ENCODE measurements at regions not wholly inside any gene's neighbourhood (a gene's known extent, or its start where the extent isn't known, plus 50 kb on each side); places are given as distances from the start of the nearest gene placed in this dataset.

DNA sequence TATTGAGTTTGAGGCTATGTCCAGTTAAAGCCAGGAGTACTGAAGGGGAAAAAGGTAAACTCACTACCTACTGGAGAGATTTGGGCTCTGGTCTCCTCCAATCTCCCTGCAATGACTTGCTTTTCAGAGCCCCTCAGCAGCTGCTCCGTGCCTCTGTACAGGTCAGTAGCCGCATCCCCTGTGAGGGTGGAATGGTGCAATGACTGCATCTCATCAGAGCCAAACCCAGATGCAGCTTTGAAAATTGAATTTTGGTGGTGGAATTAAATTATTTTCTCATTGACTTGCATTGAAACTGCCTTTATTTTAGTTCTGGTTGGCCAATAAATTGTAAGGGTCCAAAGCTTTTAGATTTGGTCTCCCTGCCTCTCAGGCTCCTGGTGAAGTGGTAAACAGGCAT, 166.7 kb downstream of the DLL1 start:
- Histone ChIP-seq H3K27ac (ENCODE audit: low read depth, low read length) (no peak overlapping the region), H3K4me1 (ENCODE audit: control insufficient read depth, insufficient read depth, low read length) (no peaks in the 10 kb centered on the region), H3K27me3 (ENCODE audit: control insufficient read depth, insufficient read depth, low read length) (no peaks in the 10 kb centered on the region), H3K9ac (ENCODE audit: low read length) (no peak overlapping the region), H3K4me3 (ENCODE audit: low read length) (no peak overlapping the region), H3K36me3 (ENCODE audit: control insufficient read depth, insufficient read depth, low read length) (no peaks in the 10 kb centered on the region)

DNA sequence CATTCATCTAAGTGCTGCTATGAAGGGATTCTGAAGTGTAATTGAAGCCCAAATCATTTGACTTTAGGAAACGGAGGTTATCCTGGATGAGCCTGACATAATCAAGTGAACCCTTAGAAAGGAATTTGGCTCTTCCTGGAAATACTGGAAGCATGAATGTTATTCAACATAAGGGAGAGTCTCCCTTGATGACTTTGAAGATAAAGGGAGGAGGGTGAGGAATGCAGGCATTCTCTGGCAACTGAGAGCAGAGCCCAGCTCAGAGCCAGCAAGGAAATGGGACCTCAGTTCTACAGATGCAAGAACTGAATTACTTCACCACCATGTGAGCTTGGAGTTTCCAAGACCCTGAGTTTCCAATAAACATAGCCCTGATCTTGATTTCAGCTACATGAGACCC, 168.2 kb downstream of the DLL1 start:
- no peak overlapping the region for H3K4me3 ChIP-seq (ENCODE audit: low read length)
- no peak overlapping the region for H3K9ac ChIP-seq (ENCODE audit: low read length)
- H3K27ac ChIP-seq (ENCODE audit: low read depth, low read length), result no peak overlapping the region
- H3K4me1 ChIP-seq (ENCODE audit: control insufficient read depth, insufficient read depth, low read length), result no peaks in the 10 kb centered on the region
- no peaks in the 10 kb centered on the region for H3K27me3 ChIP-seq (ENCODE audit: control insufficient read depth, insufficient read depth, low read length)
- H3K36me3 ChIP-seq (ENCODE audit: control insufficient read depth, insufficient read depth, low read length), result no peaks in the 10 kb centered on the region

DNA sequence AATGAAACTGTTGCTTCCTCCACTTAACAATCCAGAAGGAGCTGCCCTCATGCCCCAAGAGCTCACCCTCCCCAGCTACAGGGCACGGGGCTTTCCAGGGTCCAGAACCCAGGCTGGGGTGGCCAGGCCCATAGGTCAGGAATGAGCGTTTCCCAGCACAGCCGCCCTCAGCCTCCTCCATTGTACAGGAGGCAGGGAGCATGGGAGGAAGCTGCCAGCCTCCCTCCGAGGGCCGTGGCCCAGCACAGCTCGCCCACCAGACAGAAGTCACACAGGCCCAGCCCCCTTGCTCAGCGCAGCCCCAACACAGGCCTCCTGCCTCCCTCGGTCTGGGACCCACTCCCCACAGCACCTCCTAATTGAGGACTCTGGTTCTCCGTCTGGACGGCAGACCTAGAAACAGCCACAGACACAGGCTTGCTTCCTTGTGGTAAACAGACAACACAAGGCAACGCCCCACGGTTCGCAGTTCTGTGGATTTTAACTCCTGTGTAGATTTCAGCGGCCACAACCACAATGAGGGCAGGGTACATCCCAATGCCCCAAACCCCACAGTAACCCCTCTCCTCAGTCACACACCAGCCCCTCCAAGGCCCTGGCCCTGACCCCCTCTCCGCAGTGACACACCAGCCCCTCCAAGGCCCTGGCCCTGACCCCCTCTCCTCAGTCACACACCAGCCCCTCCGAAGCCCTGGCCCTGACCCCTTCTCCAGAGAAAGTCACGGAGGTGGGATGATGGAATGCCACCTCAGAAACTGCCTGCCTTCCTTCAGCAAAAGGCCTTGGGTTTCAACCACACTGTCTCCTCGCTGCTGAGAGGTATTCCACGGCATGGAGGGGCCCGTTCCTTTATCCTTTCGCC, 173.5 kb downstream of the DLL1 start:
- Histone ChIP-seq H3K9ac (ENCODE audit: low read length) (no peak overlapping the region), H3K36me3 (ENCODE audit: control insufficient read depth, insufficient read depth, low read length) (no peaks in the 10 kb centered on the region), H3K27ac (ENCODE audit: low read depth, low read length) (no peak overlapping the region), H3K4me3 (ENCODE audit: low read length) (no peak overlapping the region), H3K4me1 (ENCODE audit: control insufficient read depth, insufficient read depth, low read length) (no peaks in the 10 kb centered on the region), H3K27me3 (ENCODE audit: control insufficient read depth, insufficient read depth, low read length) (no peaks in the 10 kb centered on the region)

DNA sequence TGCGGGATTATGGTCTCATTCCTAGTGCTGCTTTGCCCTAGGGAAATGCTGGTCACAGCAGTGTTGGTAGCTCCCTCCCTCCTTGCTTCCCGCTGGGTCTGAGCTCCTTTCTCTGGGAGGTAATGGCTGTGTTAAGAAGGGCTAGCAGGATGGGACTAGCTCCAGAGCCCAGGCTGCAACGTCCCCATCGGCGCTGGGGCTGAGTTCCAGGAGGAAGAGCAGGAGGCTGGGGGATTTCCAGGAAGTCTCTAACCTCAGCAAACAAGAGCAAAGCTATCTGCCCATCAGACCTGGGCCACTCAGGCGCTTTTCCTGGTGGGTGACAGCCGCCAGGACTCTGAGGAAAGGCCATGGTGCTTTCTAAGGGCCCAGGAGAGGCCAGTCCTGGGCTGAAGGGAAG, 174.2 kb downstream of the DLL1 start:
- Histone ChIP-seq H3K4me1 (ENCODE audit: control insufficient read depth, insufficient read depth, low read length) (no peaks in the 10 kb centered on the region), H3K9ac (ENCODE audit: low read length) (no peak overlapping the region), H3K4me3 (ENCODE audit: low read length) (no peak overlapping the region), H3K27ac (ENCODE audit: low read depth, low read length) (no peak overlapping the region), H3K27me3 (ENCODE audit: control insufficient read depth, insufficient read depth, low read length) (no peaks in the 10 kb centered on the region), H3K36me3 (ENCODE audit: control insufficient read depth, insufficient read depth, low read length) (no peaks in the 10 kb centered on the region)

DNA sequence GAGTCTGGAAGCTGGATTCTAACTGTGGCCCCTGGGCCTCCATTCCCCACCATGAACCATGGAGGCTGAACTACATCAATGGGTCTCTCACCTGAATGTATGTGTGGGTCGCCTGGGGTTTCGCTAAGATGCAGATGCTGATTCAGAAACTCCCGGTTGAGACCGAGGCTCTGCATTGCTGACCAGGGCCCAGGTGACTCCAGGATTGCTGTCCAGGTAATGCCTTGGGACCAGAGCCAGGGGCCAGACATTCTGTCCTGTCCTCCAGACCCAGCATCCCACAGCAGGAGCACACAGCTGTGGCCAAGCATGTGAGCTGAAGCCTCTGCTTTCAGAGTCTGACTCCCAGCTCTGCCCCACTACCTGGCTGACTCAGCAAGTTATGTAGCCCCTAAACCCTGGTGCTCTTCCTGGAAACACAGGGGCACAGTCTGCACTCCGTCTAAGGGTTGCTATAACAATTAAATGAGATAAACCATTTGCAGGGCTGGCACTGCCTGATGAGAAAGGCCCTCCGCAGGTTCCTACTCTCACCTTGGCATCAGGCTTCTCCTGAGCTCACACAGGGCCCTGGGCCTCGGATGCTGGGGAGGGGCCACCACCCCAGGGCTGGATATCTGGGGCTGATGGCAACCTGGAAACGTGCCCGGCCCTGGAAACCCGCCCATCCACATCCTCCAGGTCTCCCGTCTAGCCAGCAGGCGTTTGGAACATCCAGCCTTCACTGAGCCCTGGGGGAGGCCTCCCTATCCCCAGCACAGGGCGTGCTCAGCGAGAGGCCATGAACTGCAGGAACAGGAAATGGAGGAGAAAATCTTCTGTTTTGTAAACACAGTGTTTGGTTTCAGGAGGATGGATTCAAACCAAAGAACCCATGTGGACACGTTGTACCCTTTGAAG, 175.7 kb downstream of the DLL1 start:
- no peak overlapping the region for H3K27ac ChIP-seq (ENCODE audit: low read depth, low read length)
- H3K4me3 ChIP-seq (ENCODE audit: low read length), result no peak overlapping the region
- no peaks in the 10 kb centered on the region for H3K36me3 ChIP-seq (ENCODE audit: control insufficient read depth, insufficient read depth, low read length)
- no peaks in the 10 kb centered on the region for H3K4me1 ChIP-seq (ENCODE audit: control insufficient read depth, insufficient read depth, low read length)
- no peaks in the 10 kb centered on the region for H3K27me3 ChIP-seq (ENCODE audit: control insufficient read depth, insufficient read depth, low read length)
- H3K9ac ChIP-seq (ENCODE audit: low read length), result no peak overlapping the region

DNA sequence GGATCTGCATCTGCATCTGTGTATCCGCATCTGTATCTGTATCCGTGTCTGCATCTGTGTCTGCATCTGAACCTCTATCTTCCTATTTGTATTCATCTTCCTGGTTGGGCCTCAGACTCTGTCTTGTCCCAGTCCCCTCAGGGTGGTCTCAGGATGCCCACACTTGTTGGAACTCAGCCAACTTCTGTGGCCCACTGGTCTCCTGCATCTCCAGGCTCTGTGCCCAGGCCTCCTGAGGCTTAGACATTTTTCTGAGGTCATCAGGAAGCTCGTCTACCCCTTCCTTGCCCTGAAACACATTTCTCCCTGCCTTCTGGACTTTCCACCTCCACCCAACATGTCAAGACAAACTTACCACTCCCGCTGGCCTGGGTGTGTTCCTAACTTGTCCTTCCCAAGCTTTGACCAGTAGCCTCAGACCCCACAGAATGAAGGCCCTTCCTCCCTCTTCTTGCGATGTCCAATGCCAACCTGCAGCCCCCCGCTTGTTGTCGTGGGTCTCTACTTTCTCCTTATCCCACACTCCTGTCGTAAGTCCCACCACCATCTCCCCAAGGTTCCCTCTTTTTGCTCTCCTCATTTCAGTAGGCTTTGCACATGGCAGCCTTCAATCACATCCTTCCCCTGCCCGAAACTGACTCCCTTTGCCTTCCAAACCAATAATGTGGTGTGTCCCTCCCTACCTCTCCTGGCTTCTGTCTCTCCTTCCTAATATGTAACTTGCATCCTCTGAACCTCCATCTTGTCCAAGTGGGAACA, 176.5 kb downstream of the DLL1 start:
- Histone ChIP-seq H3K27me3 (ENCODE audit: control insufficient read depth, insufficient read depth, low read length) (no peaks in the 10 kb centered on the region), H3K9ac (ENCODE audit: low read length) (no peak overlapping the region), H3K27ac (ENCODE audit: low read depth, low read length) (no peak overlapping the region), H3K4me1 (ENCODE audit: control insufficient read depth, insufficient read depth, low read length) (no peaks in the 10 kb centered on the region), H3K4me3 (ENCODE audit: low read length) (no peak overlapping the region), H3K36me3 (ENCODE audit: control insufficient read depth, insufficient read depth, low read length) (no peaks in the 10 kb centered on the region)

DNA sequence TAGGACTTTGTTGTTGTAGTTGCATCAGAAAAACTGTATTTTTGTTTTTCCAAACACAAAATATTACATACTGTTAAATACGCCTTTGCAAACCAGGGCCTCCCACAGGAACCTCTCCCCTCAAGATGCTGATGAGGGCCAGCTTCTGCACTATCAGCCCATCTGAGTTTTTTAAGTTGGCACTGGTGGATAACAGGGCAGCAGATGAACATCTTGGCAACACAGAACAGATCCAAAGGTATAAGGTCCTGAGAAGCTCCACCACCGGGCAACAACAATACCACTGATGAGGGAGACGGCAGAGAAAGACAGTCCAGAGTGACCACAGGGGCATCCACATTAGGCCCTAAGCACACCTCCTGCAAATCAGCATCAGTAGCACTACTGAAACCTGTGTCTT, 177.7 kb downstream of the DLL1 start:
- no peaks in the 10 kb centered on the region for H3K36me3 ChIP-seq (ENCODE audit: control insufficient read depth, insufficient read depth, low read length)
- H3K27ac ChIP-seq (ENCODE audit: low read depth, low read length), result no peak overlapping the region
- H3K27me3 ChIP-seq (ENCODE audit: control insufficient read depth, insufficient read depth, low read length), result no peaks in the 10 kb centered on the region
- no peak overlapping the region for H3K9ac ChIP-seq (ENCODE audit: low read length)
- H3K4me1 ChIP-seq (ENCODE audit: control insufficient read depth, insufficient read depth, low read length), result no peaks in the 10 kb centered on the region
- no peak overlapping the region for H3K4me3 ChIP-seq (ENCODE audit: low read length)

DNA sequence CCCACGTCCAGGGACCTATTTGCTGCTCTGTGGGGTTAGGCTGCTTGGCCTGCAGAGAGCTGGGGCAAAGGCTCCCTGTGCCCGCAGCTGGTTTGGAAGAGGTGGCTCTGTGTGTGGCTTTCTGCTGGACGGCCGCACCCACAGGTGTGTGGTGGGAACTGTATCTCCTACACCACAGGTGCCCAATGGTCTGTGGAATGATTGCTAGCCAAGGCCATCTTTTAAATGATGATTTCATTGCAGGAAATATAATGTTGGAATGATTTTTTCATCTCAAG, 178.4 kb downstream of the DLL1 start:
- no peaks in the 10 kb centered on the region for H3K27me3 ChIP-seq (ENCODE audit: control insufficient read depth, insufficient read depth, low read length)
- no peaks in the 10 kb centered on the region for H3K4me1 ChIP-seq (ENCODE audit: control insufficient read depth, insufficient read depth, low read length)
- H3K4me3 ChIP-seq (ENCODE audit: low read length), result no peak overlapping the region
- no peak overlapping the region for H3K9ac ChIP-seq (ENCODE audit: low read length)
- H3K27ac ChIP-seq (ENCODE audit: low read depth, low read length), result no peak overlapping the region
- H3K36me3 ChIP-seq (ENCODE audit: control insufficient read depth, insufficient read depth, low read length), result no peaks in the 10 kb centered on the region

DNA sequence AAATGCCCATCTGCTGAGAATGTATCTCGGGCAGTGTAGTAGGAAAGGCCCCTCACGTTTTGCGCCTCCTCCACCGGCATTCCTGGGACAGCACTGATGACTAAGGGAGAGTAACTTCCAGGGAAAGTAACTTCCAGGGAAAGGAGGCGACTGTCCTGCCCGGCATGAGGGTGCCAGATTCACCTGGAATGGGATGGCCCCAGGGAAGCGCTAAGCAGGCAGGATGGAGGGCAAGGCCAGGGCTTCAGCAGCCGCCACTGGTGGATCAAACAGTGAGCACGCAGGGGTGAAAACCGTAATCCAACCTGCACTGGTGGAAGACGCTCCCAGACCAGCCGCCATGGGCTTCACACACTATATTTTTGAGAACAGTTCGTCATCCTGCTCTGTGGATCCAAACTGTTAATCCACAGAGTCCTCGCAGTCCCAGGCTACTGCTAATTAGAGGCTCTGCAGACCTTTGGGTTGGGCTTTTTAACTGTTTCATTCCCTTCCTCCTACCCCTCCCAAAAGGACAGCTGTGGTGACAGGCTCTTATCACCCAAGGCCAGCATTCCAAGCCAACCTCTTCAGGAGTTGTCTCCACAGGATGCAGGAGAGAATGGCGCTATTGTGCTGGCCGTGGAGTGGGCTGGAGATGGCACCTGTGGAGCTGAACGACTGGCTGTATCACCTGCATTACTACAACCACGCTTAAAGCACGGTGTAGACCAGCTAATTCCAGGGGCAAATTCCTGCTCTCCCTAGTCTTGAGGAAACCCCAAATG, 178.9 kb downstream of the DLL1 start:
- H3K4me3 ChIP-seq (ENCODE audit: low read length), result no peak overlapping the region
- H3K36me3 ChIP-seq (ENCODE audit: control insufficient read depth, insufficient read depth, low read length), result no peaks in the 10 kb centered on the region
- no peak overlapping the region for H3K9ac ChIP-seq (ENCODE audit: low read length)
- no peaks in the 10 kb centered on the region for H3K4me1 ChIP-seq (ENCODE audit: control insufficient read depth, insufficient read depth, low read length)
- no peaks in the 10 kb centered on the region for H3K27me3 ChIP-seq (ENCODE audit: control insufficient read depth, insufficient read depth, low read length)
- H3K27ac ChIP-seq (ENCODE audit: low read depth, low read length), result no peak overlapping the region

DNA sequence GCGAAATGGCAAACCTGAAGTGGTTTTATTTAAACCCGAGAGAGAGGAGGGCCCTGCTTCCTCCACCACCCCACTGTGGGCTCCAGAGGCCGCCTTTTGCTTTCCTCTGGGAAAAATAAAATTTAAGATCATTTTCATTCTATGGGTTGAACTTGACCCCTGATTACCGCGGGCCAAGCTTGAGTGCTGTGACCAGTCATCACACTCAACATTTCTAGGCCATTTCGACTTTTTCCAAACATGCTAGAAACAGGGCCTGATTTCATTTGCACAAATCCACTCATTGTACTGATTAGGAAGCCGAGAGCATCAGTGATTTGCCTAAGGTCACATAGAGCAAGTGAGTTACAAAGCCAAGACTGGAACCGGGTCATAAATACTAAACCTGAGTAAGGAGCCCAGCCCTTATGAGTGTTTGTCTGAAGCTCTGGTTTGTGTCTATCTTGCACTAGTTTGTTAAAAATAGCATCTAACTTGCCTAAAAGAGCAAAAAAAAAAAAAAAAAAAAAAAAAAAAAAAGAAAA, 179.7 kb downstream of the DLL1 start:
- Histone ChIP-seq H3K27me3 (ENCODE audit: control insufficient read depth, insufficient read depth, low read length) (no peaks in the 10 kb centered on the region), H3K4me1 (ENCODE audit: control insufficient read depth, insufficient read depth, low read length) (no peaks in the 10 kb centered on the region), H3K4me3 (ENCODE audit: low read length) (no peak overlapping the region), H3K36me3 (ENCODE audit: control insufficient read depth, insufficient read depth, low read length) (no peaks in the 10 kb centered on the region), H3K9ac (ENCODE audit: low read length) (no peak overlapping the region), H3K27ac (ENCODE audit: low read depth, low read length) (no peak overlapping the region)

DNA sequence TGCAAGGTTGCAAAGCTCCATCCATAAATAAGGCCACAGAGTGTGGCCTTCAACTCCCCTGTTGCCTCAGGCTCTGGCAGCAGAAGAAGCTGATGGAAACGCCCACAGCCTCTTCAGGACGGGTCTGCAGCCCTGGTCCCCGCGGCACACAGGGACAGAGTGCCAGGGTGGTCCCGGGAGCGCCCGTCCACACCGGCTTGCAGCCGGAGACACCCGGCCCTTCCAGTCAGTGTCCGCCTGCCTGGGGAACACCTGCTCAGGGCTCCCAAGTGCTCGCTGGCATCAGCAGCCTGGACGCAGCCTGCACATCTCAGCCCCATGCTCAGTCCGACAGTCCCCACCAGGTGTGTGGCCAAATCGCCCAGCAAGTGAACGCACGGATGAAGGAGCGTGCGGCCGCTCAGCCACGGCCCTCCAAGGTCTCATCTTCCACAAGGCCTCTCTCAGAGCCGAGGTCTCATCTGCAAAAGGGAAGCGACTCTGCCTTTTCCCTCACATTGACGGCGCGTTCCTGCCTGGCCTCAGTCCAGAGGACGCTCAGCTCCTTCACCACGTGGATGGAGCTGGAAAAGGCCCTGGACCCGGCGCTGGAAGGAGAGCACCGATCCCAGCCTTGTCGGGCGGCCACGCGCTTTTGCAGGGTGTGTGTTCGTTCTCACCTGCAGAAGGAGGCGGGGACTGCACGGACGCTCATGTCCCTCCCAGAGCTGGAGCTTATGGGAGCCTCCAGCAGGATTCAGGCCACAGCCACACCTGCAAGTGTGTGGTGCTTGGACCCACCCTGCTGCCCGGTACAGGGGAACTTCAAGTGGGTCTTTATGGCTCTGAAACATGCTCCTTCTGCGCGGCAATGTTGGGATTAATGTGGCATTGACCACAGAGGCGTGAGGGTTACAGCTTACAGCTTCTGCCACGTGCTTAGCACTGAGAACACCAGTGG, 180.4 kb downstream of the DLL1 start:
- H3K27ac ChIP-seq (ENCODE audit: low read depth, low read length), result no peak overlapping the region
- no peaks in the 10 kb centered on the region for H3K36me3 ChIP-seq (ENCODE audit: control insufficient read depth, insufficient read depth, low read length)

More for the DNA sequence above, 180.4 kb downstream of the DLL1 start:
- H3K27me3 ChIP-seq (ENCODE audit: control insufficient read depth, insufficient read depth, low read length), result no peaks in the 10 kb centered on the region
- no peak overlapping the region for H3K9ac ChIP-seq (ENCODE audit: low read length)
- H3K4me1 ChIP-seq (ENCODE audit: control insufficient read depth, insufficient read depth, low read length), result no peaks in the 10 kb centered on the region
- no peak overlapping the region for H3K4me3 ChIP-seq (ENCODE audit: low read length)

Measured in rectal smooth muscle tissue (tissue), 1 donor.